Gastroesophageal sphincter (tissue), 3 donors: ENCODE measurements at regions not wholly inside any gene's neighbourhood (a gene's known extent, or its start where the extent isn't known, plus 50 kb on each side); places are given as distances from the start of the nearest gene placed in this dataset.

Source experiments
- POLR2A ChIP-seq, 2 donors: fragments of 450-650 bp; IDR thresholded peaks; one replicate each; pipeline ENCODE4 v1.6.1; 2017; ENCODE audit warnings: antibody characterized with exemption in 2 of 2, mild to moderate bottlenecking in 2 of 2, moderate library complexity in 1 of 2
- TF ChIP-seq, protein P1 (sequence below), 4 experiments: fragments of 200-600 bp in 2 of 4; fragments of 450-650 bp in 2 of 4; sonication (generic) in 1 of 4; IDR thresholded peaks; one replicate each; pipeline ENCODE4 v1.5.1; 2017 to 2019; ENCODE audit warnings: antibody characterized with exemption in 4 of 4, mild to moderate bottlenecking in 2 of 4, moderate library complexity in 2 of 4

DNA sequence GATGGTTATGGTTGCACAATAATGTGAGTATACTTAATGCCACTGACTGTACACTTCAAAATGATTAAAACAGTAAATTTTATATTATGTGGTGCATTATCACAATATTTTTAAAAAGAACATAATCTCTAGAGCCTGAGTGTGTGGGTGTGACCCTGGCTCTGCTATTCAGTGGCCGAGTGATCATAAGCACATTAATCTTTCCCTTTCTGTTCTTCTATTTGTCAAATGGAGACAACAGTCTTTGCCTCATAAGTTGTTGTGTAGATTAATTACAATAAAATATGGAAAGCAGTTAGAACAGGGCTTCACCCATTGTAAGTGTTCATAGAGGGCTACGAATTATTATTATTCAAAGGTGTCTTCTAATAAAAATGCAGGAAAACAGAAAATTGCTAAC is 548.6 kb downstream of the HTR1B start:
- TF ChIP-seq, protein P1, sequence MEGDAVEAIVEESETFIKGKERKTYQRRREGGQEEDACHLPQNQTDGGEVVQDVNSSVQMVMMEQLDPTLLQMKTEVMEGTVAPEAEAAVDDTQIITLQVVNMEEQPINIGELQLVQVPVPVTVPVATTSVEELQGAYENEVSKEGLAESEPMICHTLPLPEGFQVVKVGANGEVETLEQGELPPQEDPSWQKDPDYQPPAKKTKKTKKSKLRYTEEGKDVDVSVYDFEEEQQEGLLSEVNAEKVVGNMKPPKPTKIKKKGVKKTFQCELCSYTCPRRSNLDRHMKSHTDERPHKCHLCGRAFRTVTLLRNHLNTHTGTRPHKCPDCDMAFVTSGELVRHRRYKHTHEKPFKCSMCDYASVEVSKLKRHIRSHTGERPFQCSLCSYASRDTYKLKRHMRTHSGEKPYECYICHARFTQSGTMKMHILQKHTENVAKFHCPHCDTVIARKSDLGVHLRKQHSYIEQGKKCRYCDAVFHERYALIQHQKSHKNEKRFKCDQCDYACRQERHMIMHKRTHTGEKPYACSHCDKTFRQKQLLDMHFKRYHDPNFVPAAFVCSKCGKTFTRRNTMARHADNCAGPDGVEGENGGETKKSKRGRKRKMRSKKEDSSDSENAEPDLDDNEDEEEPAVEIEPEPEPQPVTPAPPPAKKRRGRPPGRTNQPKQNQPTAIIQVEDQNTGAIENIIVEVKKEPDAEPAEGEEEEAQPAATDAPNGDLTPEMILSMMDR (IDR thresholded peaks at IDR 0.05): no peak
- no peak for TF ChIP-seq POLR2A (IDR thresholded peaks at IDR 0.05)
